Endothelial cell of umbilical vein (primary cell): ENCODE measurements at regions not wholly inside any gene's neighbourhood (a gene's known extent, or its start where the extent isn't known, plus 50 kb on each side); places are given as distances from the start of the nearest gene placed in this dataset.

ENCODE experiments used
- EZH2 ChIP-seq: IDR thresholded peaks from 2 replicates; pipeline ENCODE4 v1.6.1; 2012; ENCODE audit warnings: borderline replicate concordance, low read depth, mild to moderate bottlenecking, moderate library complexity, low read length, inconsistent platforms; ENCODE audit not compliant: severe bottlenecking
- MYC ChIP-seq: IDR thresholded peaks from one replicate; pipeline ENCODE4 v1.6.1; 2011; ENCODE audit warnings: mild to moderate bottlenecking, low read depth, low read length
- POLR2A ChIP-seq: IDR thresholded peaks from 2 replicates; pipeline ENCODE4 v1.6.1; 2012; ENCODE audit warnings: low read depth, mild to moderate bottlenecking, control low read depth, low read length
- POLR2AphosphoS5 ChIP-seq: IDR thresholded peaks from 2 replicates; pipeline ENCODE4 v1.6.1; 2012; ENCODE audit warnings: low read depth, mild to moderate bottlenecking, control low read depth, low read length, moderate library complexity; ENCODE audit not compliant: insufficient read depth
- TF ChIP-seq, protein P1 (sequence below), 2 donors: IDR thresholded peaks; 1 replicate in 1 of 2; 2 replicates in 1 of 2; pipeline ENCODE4 v1.5.1; 2011; ENCODE audit warnings: low read length in 2 of 2, mild to moderate bottlenecking in 2 of 2, moderate library complexity in 2 of 2, control low read depth in 1 of 2, inconsistent platforms in 1 of 2, low read depth in 1 of 2; ENCODE audit not compliant: insufficient read depth in 1 of 2; ENCODE audit errors: extremely low read depth in 1 of 2

DNA sequence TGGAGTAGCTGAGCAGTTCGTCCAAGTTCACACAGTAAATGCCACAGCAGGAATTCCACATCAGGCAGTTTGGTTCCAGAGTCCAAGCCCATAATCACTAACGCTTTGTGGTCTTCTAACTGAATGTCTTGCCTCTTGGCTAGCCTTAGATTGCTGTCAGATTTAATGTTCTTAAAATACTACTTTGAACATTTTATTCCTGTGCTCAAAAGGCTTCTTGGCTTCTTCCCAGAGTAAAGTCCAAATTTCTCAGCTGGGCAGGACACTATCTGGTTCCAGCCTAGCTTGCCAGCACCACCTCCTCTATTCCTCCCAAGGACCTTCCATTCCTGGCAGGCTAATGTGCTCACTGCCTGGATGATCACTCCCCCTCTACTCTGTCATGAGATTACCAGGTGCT lies 256.9 kb downstream of the SQOR start:
- no peak for TF ChIP-seq POLR2A
- TF ChIP-seq, protein P1, sequence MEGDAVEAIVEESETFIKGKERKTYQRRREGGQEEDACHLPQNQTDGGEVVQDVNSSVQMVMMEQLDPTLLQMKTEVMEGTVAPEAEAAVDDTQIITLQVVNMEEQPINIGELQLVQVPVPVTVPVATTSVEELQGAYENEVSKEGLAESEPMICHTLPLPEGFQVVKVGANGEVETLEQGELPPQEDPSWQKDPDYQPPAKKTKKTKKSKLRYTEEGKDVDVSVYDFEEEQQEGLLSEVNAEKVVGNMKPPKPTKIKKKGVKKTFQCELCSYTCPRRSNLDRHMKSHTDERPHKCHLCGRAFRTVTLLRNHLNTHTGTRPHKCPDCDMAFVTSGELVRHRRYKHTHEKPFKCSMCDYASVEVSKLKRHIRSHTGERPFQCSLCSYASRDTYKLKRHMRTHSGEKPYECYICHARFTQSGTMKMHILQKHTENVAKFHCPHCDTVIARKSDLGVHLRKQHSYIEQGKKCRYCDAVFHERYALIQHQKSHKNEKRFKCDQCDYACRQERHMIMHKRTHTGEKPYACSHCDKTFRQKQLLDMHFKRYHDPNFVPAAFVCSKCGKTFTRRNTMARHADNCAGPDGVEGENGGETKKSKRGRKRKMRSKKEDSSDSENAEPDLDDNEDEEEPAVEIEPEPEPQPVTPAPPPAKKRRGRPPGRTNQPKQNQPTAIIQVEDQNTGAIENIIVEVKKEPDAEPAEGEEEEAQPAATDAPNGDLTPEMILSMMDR (IDR thresholded peaks at IDR 0.05; ENCODE audit: extremely low read depth in 1 of 2, insufficient read depth in 1 of 2, low read depth in 1 of 2, low read length in 2 of 2), result no peak
- TF ChIP-seq POLR2AphosphoS5, result no peak
- no peak for TF ChIP-seq EZH2
- TF ChIP-seq MYC, result no peak
